Activated CD4-positive, alpha-beta T cell treated with anti-CD3 and anti-CD28 coated beads, Interleukin-2, amount 50 U/mL, for 24 hours (primary cell): ENCODE measurements at regions not wholly inside any gene's neighbourhood (a gene's known extent, or its start where the extent isn't known, plus 50 kb on each side); places are given as distances from the start of the nearest gene placed in this dataset.

Source experiments
- DNase-seq, 2 donors: peaks; one replicate each; pipeline ENCODE4 v3.0.0-alpha.2; 2020; ENCODE audit warnings: low read depth in 1 of 2, low spot score in 1 of 2

DNA sequence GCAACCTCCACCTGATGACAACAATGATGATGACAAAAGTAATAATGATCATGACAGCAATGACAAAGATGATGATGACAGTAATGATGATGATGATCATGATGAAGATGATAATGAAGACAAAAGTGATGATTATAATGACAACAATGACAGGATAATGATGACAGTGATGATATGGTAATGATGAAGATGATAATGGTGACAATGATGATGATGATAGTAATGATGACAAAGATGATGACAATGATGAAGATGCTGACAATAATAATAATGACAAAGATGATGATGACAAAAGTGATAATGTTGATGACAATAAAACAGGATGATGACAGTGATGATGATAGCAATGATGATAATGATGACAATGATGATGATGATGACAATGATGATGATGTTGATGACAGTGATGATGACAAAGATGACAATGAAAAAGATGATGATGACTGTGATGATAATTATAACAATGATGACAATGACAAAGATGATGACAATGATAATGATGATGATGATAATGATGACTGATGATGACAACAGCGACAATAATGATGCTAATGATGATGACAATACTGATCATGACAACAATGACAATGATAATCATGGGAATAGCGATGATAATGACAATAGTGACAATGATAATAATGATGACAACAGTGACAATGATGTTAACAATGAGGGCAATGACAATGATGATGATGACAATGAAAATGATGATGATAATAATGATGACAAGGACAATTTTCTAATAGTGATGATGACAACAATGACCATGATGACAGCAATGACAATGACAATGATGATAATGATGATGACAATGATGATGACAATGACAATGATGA, 1106.5 kb upstream of the AUTS2 start:
- DNase-seq = no peak

DNA sequence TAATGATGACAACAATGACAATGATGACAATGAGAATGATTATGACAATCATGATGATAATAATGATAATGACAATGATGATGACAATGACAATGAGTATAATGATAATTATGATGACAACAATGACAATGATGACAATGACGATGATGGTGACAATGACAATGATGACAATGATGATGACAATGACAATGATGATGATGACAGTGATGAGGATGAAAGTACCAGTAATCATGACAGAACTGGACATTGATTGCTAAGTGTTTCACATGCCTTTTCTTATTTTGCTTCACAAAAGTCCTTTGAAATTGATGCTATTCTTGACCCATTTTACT, 1106.0 kb upstream of the AUTS2 start:
- no peak for DNase-seq

DNA sequence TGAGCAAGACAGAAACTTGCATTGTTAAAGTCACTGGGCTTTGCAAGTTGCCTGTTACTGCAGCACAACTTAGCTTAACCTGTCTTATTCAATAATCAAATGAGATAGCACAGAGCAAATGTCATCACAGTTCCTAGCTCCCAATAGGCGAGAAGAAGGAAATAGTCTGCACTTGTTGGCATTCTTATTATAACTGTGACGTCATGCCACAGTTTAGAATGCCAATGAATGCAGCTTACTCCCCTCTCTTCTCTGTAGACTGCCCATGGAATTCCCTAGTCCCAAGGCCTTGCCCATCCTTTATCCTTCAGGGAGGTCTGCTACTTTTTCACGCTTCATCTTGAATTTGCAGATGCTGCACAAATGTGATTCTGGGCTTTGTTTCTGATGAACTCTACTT, 1094.9 kb upstream of the AUTS2 start:
- DNase-seq = no peak

DNA sequence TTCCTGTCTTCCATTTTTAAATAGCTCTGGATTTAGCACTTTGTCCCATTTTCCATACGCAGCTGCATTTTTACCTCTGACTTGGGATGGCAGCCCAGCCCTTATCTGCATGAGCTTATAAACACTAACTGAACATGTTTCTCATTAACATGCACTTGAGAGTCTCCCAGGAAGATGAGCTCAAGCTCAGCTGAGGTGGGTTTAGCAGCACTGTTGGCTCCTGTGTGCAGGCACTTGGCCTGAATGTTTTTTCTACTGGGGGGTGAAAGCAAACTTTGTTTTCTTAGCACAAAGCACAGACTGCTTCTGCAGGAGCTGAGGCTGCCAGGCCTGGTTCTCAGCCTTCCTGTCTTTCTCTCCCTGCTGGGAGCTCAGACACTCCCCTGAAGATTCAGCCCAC, 1093.6 kb upstream of the AUTS2 start:
- DNase-seq = no peak

DNA sequence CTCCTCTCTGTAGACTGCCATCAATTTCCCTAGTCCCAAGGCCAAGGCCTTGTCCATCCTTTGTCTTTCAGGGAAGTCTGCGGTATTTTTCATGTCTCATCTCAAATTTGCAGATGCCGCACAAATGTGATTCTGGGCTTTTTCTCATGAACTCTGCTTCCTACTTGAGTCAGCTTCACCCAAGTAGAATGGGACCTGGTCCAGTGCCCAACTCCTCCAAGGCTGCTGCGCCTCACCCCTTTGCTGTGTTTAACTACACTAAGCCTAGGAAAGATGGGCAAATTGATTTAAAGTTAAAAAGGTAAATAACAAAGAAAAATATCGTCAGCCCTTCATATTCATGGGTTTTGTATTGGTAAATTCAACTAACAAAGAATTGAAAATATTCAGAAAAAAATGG, 1092.6 kb upstream of the AUTS2 start:
- no peak for DNase-seq

DNA sequence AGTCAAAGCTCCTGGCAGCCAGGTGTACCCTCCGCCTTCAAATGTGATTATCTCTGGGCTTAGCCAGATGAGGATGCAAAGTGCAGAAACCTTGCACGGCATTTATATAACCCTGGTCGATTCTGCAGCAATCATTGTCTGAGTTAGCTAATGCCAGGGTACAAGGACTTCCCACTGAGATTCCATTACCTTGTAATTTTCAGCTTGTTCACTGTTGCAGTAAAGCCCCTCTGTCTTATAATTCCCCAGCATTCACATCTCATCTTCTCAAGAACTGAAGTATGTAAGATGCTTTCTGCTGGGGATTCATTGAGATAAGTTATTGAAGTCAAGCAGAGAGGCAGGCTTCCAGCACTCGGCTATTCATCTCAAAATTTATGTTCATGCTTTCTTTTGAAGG, 1090.6 kb upstream of the AUTS2 start:
- no peak for DNase-seq

DNA sequence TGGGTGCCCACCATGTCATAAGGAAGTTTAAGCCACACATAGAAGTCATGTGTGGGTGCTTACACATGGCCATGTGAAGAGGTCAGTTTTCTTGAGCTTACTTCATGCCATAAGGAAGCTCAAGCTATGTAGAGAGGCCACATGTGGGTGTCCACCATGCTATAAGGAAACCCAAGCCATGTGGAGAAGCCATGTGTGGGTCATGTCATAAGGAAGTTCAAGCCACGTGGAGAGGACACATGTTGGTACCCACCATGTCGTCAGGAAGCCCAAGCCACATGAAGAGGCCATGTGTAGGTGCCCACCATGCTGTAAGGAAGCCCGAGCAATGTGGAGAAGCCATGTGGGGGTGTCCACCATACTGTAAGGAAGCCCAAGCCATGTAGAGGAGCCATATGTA, 1089.2 kb upstream of the AUTS2 start:
- DNase-seq = no peak

DNA sequence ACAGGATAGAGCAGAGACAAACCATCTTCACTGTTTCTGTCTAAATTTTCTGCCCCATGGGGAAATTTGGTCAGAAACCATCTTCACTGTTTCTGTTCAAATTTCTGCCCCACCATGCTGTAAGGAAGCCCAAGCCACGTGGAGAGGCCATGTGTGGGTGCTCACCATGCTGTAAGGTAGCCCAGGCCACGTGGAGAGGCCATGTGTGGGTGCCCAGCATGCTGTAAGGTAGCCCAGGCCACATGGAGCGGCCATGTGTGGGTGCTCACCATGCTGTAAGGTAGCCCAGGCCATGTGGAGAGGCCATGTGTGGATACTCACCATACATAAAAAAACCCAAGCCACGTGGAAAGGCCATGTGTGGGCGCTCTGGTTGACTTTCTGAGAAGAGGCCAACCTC, 1088.7 kb upstream of the AUTS2 start:
- DNase-seq = no peak

DNA sequence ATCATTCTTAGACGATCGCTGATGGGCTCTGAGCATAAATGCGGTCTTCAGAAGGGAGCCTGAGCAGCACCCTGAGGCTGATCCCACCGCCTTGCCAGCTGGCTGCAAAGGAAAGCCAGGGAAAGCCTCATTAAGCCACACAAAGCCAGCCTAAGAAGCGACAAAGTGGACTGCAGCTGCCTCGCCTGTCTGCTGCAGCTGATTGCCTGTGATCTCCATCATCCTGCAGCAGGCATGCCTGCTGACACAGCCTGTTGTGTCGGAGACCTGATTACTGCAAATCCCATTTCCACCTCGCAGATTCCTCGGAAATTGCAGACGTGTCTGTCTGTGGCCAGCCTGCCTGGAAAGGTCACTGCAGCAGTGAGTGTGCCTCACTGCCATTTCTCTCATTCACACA, 1087.0 kb upstream of the AUTS2 start:
- no peak for DNase-seq

DNA sequence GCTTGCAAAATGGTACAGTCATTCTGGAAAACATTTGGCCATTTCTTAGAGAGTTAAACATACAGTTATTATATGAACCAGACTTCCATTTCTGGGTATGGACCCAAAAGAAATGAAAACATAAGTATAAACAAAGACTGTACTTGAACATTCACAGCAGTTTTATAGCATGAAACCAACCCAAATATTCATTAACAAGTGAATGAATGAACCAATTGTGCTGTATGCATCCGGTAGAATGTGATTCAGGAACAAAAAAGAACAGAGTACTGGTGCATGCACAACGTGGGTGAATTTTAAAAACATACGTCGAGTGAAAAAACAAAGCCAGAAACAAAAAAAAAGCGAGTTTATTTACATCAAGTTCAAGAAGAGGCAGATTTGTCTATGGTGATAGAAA, 1085.8 kb upstream of the AUTS2 start:
- no peak for DNase-seq

DNA sequence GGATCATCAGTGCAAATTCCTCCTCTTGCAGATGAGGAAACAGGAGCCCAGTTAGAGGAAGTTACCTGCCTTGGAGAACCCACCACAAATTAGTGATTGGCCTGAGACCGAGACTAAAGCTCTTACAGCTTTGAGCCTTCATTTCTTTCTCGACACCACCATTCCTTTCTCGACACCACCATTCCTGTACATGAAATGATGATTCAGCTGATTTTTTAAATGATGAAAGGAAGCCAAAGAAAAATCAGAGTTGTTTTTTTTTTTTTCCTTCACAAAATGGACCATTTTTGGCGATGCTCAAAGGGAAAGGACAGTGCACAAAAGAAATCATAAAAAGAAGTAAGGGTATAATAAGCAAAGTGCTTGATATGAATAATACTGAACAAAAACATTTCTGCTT, 1080.2 kb upstream of the AUTS2 start:
- DNase-seq = no peak

DNA sequence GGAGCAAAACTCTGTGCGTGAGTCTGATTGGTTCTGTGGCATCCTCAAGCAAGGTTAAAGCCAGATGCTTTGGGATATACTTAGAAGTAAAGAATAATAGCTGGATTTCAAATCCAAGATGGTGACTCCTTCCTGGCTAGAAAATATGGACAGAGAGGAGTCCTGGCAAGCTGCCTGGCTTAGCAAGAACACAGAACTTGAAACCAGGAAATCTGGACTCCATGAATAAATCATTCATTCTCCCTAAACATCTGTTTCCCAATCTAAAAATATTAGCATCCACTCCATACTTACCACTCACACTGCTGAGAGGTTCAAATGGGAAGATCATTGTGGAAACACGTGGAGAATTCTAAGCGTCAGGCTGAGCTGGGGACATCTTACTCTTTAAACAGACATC, 1074.1 kb upstream of the AUTS2 start:
- no peak for DNase-seq

DNA sequence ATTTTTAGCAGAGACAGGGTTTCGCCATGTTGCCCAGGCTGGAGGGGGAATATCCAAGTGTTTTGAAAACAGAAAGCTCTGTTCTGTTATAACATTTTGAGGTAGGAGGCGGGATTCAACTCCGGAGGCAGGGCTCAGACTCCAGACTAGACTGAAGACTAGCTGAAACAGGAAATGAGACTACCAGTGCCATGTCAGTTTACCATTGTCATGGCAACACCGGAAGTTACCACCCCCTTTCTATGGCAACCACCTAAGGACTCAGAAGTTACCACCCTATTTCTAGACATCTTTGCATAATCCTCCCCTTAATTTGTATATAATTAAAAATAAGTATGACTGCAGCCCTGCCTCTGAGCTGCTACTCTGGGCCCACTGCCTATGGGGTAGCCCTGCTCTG, 1069.1 kb upstream of the AUTS2 start:
- DNase-seq = no peak

DNA sequence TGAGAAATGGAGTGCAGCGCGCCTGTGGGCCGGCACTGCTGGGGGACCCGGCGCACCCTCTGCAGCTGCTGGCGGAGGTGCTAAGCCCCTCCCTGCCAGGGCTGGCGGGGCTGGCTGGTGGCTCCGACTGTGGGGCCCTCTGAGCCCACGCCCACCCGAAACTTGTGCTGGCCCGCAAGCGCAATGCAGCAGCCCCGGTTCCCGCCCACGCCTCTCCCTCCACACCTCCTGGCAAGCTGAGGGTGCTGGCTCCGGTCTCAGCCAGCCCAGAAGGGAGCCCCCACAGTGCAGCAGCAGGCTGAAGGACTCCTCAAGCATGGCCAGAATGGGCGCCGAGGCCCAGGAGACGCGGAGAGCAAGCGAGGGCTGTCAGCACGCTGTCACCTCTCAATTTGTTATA, 1063.0 kb upstream of the AUTS2 start:
- DNase-seq = no peak

DNA sequence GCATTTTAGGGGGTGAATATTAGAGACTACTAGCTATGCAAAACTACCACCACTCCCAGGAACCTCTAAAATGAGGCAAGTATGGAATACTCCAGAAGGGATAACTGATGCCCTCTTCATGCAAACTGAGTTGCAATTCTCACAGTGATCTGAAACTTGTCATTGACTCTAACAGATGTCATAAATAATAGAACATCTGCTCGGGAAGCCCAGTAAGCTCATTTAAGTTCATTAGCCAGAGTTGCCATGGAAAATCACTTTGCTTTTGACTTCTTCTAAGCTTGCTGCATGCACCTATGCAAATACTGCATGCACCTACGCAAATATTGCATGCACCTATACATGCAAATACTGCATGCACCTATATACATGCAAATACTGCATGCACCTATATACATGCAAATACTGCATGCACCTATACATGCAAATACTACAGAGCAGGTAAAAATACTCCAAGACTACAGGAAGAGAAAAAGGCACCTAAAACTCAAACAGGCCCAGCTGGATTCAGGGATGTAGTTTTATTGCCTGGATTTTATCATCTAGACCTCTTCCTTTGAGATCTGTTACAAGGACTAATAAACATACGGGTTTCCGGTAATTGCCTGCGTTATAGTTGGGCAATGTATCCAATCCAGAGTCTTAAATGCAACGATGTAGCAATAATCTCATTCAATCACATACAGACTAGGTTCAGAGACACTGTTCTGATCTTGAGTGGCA, 1061.1 kb upstream of the AUTS2 start:
- no peak for DNase-seq

DNA sequence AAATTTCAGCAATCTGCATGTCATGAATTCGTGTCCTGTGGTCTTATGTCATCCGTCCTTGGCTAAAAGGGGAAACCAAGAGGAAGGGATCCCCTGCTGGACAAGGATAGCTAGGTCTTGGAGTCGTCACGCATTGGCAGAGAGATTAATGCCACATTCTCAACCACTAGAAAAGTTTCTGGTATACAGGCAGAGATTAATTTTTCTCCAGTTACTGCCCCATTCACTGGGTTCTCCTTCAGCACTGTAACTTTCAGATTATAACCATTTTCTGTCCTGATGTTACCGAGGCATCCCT, 1060.6 kb upstream of the AUTS2 start:
- no peak for DNase-seq

DNA sequence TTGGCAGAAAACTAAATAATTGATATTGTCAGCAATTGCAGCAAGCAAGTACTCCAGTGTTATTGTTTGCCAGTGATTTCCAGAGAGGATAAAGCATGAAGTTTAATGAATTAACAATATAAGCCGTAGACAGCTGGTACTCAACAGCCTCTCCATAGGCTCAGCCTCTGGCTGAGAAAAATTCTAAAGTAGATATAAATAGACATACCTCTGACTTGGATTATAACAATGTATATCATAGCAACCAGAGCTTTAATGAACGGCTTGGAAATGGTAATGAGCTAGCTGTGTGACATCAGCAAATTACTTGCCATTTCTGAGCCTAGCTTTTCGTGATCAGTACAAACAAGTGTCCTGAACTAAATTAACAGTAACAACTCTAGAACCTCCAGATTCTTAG, 1055.4 kb upstream of the AUTS2 start:
- no peak for DNase-seq

DNA sequence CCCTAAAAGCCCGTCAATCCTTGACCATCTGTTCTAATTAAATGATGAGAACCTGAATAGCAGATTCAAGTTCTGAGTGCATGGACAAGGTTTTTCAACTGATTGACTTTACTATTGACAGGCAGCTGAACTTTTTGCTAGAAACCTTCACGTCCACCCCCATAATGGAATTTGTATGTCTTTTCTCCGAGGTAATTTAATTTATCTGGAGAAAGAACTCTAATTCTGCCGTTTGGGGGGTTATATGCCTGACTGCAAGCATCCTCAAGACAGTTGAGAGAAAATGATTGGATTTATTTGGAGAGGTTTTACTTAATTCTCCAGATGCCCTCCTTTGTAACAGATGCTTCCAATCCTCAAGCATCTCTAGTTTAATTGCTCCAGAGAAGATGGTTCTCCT, 1053.4 kb upstream of the AUTS2 start:
- DNase-seq = no peak

DNA sequence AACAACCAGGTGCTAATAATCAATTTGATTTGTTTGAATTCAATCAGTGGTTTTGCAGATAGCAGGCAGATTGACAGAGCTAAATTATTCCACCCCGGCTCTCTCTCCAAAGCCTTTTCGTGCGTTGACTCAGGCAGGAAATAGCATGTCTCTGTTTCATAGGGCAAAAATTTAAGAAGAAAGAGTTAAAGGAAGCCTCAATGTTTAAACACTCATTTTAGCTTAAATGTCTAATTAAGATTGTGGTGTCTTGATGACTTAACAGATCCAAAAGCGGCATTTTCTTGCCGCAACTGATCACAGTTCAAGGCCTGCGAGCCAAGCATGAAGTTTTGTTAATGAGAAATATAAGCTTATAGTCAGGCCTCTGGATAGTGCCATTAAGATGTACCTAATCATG, 1051.1 kb upstream of the AUTS2 start:
- no peak for DNase-seq

DNA sequence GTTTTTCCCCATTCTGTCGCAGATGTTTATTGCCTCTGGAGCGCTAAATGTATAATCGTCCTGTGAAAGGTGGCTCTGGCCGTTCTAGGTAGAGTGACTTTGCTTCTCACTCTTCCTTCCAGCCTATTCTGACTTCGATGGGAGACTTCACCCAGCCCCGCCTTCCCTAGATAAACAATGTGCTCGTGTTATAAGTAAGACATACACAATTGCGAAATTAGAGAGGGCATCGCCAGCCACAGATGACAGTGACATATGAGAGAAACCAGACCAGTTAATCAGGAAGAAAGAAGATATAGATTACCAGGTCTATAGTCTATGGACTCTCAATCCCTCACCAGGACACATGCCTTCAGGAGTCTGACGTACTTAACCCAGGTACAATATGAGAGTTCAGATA, 1050.5 kb upstream of the AUTS2 start:
- no peak for DNase-seq

DNA sequence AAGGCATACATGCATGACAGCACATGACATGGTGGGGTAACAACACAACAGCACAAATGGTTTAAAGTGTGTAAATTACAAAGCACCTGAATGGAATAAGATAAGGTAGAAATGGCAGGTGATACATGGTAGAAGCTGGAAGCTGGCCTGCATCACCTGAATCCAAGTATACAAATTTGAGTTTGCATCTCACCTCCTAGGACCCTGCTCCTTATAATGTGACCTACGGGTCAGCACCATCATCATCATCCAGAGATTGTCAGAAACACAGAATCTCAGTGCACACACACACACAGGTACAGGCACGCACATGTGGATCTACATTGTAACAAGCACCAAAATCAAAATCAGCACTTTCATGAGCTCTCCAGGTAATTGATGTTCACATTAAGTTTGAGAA, 1048.2 kb upstream of the AUTS2 start:
- DNase-seq = no peak

DNA sequence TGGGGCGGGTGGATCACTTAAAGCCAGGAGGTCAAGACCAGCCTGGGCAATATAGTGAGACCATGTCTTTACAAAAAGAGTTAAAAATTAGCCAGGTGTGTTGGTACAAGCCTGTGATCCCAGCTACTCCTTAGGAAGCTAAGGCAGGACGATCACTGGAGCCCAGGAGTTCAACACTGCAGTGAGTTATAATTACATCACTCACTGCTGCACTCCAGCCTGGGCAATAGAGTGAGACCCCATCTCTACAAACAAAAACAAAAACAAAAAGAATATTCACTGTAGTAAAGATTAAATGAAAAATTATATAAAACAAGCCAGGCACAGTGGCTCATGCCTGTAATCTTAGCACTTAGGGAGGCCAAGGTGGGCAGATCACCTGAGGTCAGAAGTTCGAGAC, 1047.6 kb upstream of the AUTS2 start:
- DNase-seq = no peak

DNA sequence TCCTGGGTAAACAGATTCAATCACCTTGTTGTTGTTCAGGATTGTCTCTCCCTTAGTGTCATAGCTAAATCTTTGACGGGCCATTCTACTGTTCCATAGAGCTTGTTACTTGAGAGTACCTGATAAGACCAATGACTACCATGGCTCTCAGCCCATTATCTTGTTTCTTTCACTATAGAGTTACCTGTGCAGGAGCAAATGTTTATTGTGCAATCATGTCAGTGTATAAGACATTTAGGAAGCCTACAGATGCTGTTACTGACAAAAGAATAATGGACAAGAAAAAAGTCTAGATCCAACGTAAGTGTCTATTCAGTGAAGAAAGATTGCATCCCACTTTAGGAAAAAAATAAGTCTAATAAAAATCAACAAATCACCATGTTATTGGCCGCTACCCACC, 1041.7 kb upstream of the AUTS2 start:
- no peak for DNase-seq
